D721Med (cell line): ENCODE measurements at regions not wholly inside any gene's neighbourhood (a gene's known extent, or its start where the extent isn't known, plus 50 kb on each side); places are given as distances from the start of the nearest gene placed in this dataset.

Experiments used
- DNase-seq: peaks from one replicate; pipeline ENCODE4 v3.0.0; 2011; ENCODE audit warnings: low spot score; ENCODE audit not compliant: insufficient read length
- FAIRE-seq: peaks from 2 replicates; lab custom pipeline; 2011; peaks lifted over from hg19 to GRCh38; lab: Jason Lieb, UNC
- TF ChIP-seq, protein P1 (sequence below): IDR thresholded peaks from 2 replicates; pipeline ENCODE4 v1.5.1; 2012; ENCODE audit warnings: mild to moderate bottlenecking, control low read depth; ENCODE audit not compliant: insufficient read depth; ENCODE audit errors: missing control alignments

GRCh38 chr7:45479781-45480180 is 94.4 kb upstream of the ADCY1 start:
- TF ChIP-seq, protein P1, sequence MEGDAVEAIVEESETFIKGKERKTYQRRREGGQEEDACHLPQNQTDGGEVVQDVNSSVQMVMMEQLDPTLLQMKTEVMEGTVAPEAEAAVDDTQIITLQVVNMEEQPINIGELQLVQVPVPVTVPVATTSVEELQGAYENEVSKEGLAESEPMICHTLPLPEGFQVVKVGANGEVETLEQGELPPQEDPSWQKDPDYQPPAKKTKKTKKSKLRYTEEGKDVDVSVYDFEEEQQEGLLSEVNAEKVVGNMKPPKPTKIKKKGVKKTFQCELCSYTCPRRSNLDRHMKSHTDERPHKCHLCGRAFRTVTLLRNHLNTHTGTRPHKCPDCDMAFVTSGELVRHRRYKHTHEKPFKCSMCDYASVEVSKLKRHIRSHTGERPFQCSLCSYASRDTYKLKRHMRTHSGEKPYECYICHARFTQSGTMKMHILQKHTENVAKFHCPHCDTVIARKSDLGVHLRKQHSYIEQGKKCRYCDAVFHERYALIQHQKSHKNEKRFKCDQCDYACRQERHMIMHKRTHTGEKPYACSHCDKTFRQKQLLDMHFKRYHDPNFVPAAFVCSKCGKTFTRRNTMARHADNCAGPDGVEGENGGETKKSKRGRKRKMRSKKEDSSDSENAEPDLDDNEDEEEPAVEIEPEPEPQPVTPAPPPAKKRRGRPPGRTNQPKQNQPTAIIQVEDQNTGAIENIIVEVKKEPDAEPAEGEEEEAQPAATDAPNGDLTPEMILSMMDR, result no peak
- DNase-seq (no peak), FAIRE-seq (no peak)

DNA sequence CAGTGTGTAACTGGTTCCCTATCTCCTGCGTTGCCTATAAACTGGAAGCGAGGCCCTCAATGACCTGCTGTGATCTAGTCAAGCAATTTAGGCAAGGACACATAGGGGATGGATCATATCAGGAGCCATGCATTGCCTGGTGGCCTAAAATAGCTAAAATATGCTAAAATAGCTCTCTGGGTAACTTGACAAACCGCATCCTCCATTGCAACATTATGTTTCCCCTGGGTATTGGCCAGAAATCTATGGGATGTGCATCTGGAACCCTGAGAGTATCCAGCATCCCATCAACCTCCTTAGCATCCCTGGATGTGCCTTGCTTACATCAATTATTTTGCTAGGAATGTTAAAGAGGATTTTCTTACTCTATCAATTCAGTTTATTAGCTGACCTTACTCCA is 91.7 kb upstream of the ADCY1 start:
- TF ChIP-seq, protein P1, result no peak
- FAIRE-seq, result no peak

GRCh38 chr7:45484094-45484493 is 90.1 kb upstream of the ADCY1 start:
- DNase-seq, result no peak
- no peak for FAIRE-seq
- TF ChIP-seq, protein P1, result no peak

More for the DNA sequence above, 91.7 kb upstream of the ADCY1 start:
- DNase-seq, result no peak

- TF ChIP-seq, protein P1, result no peak
- no peak for DNase-seq
- FAIRE-seq, result no peak
Observed at GRCh38 chr7:45486575-45486974, 87.6 kb upstream of the ADCY1 start.

DNA sequence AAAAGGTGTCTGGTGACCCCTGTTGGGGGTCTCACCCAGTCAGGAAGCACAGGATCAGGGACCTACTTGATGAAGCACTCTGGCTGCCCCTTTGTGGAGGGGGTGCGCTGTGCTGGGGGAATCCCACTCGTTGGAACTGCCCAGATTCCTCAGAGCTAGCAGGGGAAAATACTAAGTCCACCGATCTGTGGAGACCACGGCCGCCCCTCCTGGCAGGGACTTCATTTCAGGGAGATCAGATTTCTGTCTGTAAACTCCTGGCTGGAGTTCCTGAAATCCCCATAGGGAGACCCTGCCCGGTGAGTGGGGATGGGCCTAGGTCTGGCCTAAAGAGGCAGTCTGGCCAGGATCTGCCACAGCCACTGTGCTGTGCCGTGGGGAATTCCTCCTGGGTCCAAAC is 79.3 kb upstream of the ADCY1 start:
- DNase-seq, result no peak
- TF ChIP-seq, protein P1, result no peak
- FAIRE-seq, result no peak

GRCh38 chr7:45495618-45496017 is 78.5 kb upstream of the ADCY1 start:
- TF ChIP-seq, protein P1, result no peak
- DNase-seq (no peak), FAIRE-seq (no peak)

DNA sequence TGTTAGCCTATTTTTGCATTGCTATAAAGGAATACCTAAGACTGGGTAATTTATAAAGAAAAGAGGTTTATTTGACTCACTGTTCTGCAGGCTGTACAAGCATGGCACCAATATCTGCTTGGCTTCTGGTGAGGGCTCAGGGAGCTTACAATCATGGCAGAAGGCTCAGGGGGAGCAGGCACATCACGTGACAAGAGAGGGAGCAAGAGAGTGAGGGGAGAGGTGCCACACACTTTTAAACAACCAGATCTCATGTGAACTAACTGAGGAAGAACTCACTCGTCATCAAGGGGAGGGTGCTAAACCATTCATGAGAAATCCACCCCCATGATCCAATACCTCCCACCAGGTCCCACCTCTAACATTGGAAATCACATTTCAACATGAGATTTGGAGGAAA is 73.9 kb upstream of the ADCY1 start:
- DNase-seq (no peak), FAIRE-seq (no peak)
- TF ChIP-seq, protein P1, result no peak
